Right atrium auricular region (tissue), 2 donors: ENCODE measurements at regions not wholly inside any gene's neighbourhood (a gene's known extent, or its start where the extent isn't known, plus 50 kb on each side); places are given as distances from the start of the nearest gene placed in this dataset.
"Not testable (repeated sequence)": the region's sequence is repeated elsewhere in the genome, so short reads cannot be mapped to it uniquely, and the experiment has no call there.

Experiments
- DNase-seq: peaks from one replicate; pipeline ENCODE4 v3.0.0-alpha.2; 2019; ENCODE audit warnings: low spot score
- H3K27ac ChIP-seq, 2 donors: fragments of 200-600 bp; sonication (generic); 1 replicate in 1 of 2; 2 replicates in 1 of 2; pipeline ENCODE4 v1.5.1; 2016 to 2019
- H3K27me3 ChIP-seq, 2 donors: fragments of 200-600 bp; sonication (generic); one replicate each; pipeline versions ENCODE4 v1.5.1 to v1.6.0; 2017 to 2019
- H3K36me3 ChIP-seq: fragments of 200-600 bp; sonication (generic); one replicate; pipeline ENCODE4 v1.5.1; 2016
- H3K4me1 ChIP-seq, 2 donors: fragments of 200-600 bp; sonication (generic); one replicate each; pipeline versions ENCODE4 v1.5.1 to v1.6.0; 2017 to 2019
- H3K4me3 ChIP-seq, 2 donors: fragments of 200-600 bp; sonication (generic); 1 replicate in 1 of 2; 2 replicates in 1 of 2; pipeline ENCODE4 v1.5.1; 2017 to 2019; ENCODE audit warnings: mild to moderate bottlenecking in 1 of 2, moderate library complexity in 1 of 2
- H3K9me3 ChIP-seq, 2 donors: fragments of 200-600 bp; sonication (generic); one replicate each; pipeline ENCODE4 v1.5.1; 2019
- TF ChIP-seq, protein P1 (sequence below), 2 donors: fragments of 200-600 bp; sonication (generic); IDR thresholded peaks; one replicate each; pipeline ENCODE4 v1.5.1; 2019; ENCODE audit warnings: antibody characterized with exemption in 2 of 2

- Histone ChIP-seq H3K4me3 (no peak overlapping the region), H3K4me1 (no peaks in the 10 kb centered on the region), H3K27ac (no peak overlapping the region), H3K36me3 (no peaks in the 10 kb centered on the region), H3K9me3 (no peaks in the 10 kb centered on the region), H3K27me3 (no peaks in the 10 kb centered on the region)
- DNase-seq: no peak
- TF ChIP-seq, protein P1, sequence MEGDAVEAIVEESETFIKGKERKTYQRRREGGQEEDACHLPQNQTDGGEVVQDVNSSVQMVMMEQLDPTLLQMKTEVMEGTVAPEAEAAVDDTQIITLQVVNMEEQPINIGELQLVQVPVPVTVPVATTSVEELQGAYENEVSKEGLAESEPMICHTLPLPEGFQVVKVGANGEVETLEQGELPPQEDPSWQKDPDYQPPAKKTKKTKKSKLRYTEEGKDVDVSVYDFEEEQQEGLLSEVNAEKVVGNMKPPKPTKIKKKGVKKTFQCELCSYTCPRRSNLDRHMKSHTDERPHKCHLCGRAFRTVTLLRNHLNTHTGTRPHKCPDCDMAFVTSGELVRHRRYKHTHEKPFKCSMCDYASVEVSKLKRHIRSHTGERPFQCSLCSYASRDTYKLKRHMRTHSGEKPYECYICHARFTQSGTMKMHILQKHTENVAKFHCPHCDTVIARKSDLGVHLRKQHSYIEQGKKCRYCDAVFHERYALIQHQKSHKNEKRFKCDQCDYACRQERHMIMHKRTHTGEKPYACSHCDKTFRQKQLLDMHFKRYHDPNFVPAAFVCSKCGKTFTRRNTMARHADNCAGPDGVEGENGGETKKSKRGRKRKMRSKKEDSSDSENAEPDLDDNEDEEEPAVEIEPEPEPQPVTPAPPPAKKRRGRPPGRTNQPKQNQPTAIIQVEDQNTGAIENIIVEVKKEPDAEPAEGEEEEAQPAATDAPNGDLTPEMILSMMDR (IDR thresholded peaks at IDR 0.05): no peak
These were observed 141.7 kb downstream of the PDCD6IP start for GRCh38 chr3:33940149-33940548.

DNA sequence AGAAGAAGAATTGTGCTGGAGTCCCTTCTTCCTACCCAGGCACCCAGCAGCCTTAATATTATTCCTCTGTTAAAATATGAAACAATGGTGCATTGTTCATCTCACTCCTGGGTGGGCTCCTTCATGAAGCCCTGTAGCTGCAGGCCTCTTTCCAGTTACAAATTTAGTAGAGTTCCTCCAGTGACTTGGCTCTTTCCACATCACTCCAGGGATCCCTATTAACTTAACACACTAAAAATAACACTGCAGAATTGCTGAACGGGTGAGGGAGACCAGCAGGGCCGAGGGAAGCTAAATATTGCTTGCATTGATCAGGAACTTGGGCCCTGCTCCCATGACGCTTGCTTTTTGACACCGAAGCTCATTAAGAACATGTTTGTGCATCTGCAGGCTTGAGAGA, 142.3 kb downstream of the PDCD6IP start:
- no peak overlapping the region for H3K4me3 ChIP-seq
- H3K36me3 ChIP-seq: no peaks in the 10 kb centered on the region
- no peaks in the 10 kb centered on the region for H3K27me3 ChIP-seq
- DNase-seq: no peak
- H3K27ac ChIP-seq: no peak overlapping the region
- TF ChIP-seq, protein P1 (IDR thresholded peaks at IDR 0.05): no peak
- no peaks in the 10 kb centered on the region for H3K4me1 ChIP-seq
- H3K9me3 ChIP-seq: no peaks in the 10 kb centered on the region

DNA sequence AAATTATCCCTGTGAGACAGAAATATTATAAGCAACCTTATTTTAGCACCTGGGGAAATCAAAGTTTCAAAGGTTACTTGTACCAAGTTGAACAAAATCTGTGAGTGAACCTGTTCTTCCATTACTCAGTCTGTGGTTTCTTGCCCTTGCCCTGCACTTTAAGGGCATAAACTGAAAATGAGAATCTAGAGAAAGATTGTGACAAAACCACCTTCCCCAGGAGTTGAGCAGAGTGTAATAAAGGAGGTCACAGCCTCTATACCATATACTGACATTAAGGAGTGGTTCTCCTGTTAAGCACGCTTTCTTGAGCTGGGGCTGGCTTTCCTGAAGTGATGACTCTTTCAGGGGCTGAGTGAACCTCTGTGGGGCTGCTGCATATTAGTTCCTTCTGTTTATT, 143.4 kb downstream of the PDCD6IP start:
- no peak overlapping the region for H3K27ac ChIP-seq
- no peaks in the 10 kb centered on the region for H3K9me3 ChIP-seq
- no peak for DNase-seq
- no peaks in the 10 kb centered on the region for H3K36me3 ChIP-seq
- H3K4me1 ChIP-seq: no peaks in the 10 kb centered on the region
- no peak overlapping the region for H3K4me3 ChIP-seq
- TF ChIP-seq, protein P1 (IDR thresholded peaks at IDR 0.05): no peak
- no peaks in the 10 kb centered on the region for H3K27me3 ChIP-seq

DNA sequence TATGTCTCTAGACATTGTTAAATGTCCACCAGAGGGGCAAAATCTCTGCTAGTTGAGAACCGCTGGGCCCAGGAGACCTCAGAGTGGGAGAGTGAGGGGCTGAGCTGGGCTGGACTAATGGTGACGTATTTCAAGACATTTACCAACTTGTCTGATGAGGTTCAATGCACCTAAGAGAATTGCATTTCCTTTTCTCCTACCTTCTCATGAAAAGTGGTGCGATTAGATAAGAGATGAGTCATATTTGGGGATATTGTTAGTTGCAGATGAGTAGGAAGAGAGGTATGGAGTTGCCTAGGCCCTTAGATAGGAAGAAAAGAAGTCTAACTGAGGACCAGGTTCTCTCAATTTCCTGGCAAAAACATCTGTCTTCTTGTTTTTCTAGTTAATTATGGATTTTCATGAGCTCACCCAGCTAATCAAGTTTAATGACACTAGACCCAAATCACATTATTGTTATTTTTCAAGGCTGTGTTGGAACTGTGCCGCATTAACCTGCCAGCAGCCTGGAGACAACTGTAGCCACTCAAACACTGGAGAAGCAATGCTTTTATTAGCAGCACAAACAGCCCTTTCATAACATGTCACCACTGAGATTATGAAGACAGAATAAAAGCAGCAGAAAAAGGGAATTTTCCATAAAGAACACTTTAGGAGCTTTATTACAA, 144.2 kb downstream of the PDCD6IP start:
- Histone ChIP-seq H3K9me3 (no peaks in the 10 kb centered on the region), H3K4me1 (no peaks in the 10 kb centered on the region), H3K36me3 (no peaks in the 10 kb centered on the region), H3K27ac (no peak overlapping the region), H3K27me3 (no peaks in the 10 kb centered on the region), H3K4me3 (no peak overlapping the region)
- DNase-seq: no peak
- TF ChIP-seq, protein P1 (IDR thresholded peaks at IDR 0.05): no peak

DNA sequence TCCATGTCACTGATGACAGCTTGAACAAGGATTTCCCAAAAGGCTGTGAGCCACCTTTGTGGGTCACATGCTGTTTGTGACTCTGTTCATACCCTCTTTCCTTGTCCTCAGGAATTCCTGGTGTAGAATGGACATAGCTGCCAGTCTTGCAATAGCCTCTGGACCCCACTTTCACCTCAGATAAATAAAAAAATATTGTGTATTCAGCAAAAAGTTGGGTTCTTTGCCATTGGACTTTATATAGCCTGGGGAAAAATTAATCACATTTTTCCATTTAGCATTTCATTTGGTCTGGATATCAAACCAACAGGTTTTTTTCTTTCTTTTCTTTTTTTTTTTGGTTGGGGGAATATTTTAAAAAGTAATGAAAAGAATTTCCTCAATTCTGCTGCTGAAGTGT, 144.8 kb downstream of the PDCD6IP start:
- TF ChIP-seq, protein P1 (IDR thresholded peaks at IDR 0.05): no peak
- Histone ChIP-seq H3K4me1 (no peaks in the 10 kb centered on the region), H3K4me3 (no peak overlapping the region), H3K36me3 (no peaks in the 10 kb centered on the region), H3K9me3 (no peaks in the 10 kb centered on the region), H3K27me3 (no peaks in the 10 kb centered on the region), H3K27ac (no peak overlapping the region)
- DNase-seq: no peak

- H3K27ac ChIP-seq, H3K4me1 ChIP-seq, DNase-seq, H3K27me3 ChIP-seq, H3K36me3 ChIP-seq, H3K4me3 ChIP-seq, H3K9me3 ChIP-seq: not testable (repeated sequence)
These were observed 148.2 kb downstream of the PDCD6IP start for GRCh38 chr3:33946612-33947011.
